ENCODE measurements at regions not wholly inside any gene's neighbourhood (a gene's known extent, or its start where the extent isn't known, plus 50 kb on each side); places are given as distances from the start of the nearest gene placed in this dataset.
"Not testable (repeated sequence)": the region's sequence is repeated elsewhere in the genome, so short reads cannot be mapped to it uniquely, and the experiment has no call there.

DNA sequence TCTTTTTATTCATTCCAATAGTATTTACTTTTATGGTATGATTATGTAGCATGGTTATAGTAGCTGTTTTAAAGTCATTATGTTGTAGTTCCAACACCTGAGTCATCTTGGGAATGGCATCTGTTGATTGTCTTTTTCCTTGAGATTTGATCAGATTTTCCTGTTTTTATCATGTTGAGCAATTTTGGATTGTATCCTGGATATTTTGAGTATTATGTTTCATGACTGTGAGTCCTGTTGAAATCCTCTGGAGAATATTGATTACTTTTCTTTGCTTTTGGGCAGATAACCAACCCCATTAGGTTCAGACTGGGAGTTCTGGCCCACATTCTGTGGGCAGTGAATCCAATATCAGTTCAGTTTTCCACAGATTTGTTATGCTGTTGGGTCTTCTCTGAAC is 163.2 kb upstream of the SPRED2 start:
- H3K4me3 Mint-ChIP-seq: no peak overlapping the region

DNA sequence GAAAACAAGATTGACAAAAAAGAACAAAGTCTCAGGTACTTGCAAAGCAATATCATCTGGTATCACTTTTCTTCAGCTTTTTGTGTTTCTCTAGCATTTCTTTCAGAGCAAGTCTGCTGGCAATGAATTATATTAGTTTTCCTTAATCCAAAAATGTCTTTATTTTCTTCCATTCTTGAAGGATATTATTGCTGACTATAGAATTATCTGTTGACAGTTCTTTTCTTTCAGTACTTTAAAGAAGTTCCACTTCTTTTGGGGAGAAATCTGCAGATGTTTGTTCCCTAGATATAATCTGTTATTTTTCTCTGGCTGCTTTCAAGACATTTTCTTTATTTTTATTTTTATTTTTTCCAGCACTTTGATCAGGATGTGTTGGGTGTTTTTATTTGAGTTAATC is 161.8 kb upstream of the SPRED2 start:
- Mint-ChIP-seq H3K4me3 (no peak overlapping the region), H3K36me3 (no peaks in the 10 kb centered on the region), H3K9me3 (no peaks in the 10 kb centered on the region), H3K27ac (no peak overlapping the region), H3K4me1 (no peaks in the 10 kb centered on the region), H3K27me3 (peaks cover 34% of the 10 kb centered on the region)
- CTCF ChIA-PET: no interaction called here
- no peak for DNase-seq

More for the DNA sequence above, 163.2 kb upstream of the SPRED2 start:
- Mint-ChIP-seq H3K4me1 (no peaks in the 10 kb centered on the region), H3K27me3 (peaks cover 33% of the 10 kb centered on the region), H3K27ac (no peak overlapping the region), H3K36me3 (no peaks in the 10 kb centered on the region), H3K9me3 (no peaks in the 10 kb centered on the region)
- no peak for DNase-seq
- CTCF ChIA-PET: no interaction called here

DNA sequence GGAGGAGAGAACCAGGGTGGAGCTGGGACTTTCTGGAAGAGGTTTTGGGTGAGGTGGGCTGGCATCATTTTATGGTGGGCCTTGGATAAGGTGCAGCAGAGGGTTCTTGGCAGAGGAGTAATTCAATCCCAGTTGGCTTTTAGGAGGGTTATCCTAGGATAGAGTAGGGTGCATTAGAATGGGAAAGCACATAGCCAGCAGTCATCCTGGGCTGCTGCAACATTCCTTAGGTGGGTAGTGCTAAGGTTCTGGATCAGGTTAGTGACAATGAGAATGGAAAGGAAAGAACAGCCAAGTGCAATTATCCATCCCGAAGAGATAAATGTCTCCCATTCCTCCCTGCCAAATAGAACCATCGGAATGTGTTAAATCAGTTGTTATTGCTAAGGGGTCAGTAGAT is 157.3 kb upstream of the SPRED2 start:
- Mint-ChIP-seq H3K27ac (no peak overlapping the region), H3K27me3 (peaks cover 20% of the 10 kb centered on the region), H3K4me1 (no peaks in the 10 kb centered on the region), H3K9me3 (no peaks in the 10 kb centered on the region), H3K4me3 (no peak overlapping the region), H3K36me3 (no peaks in the 10 kb centered on the region)
- DNase-seq: no peak
- CTCF ChIA-PET: no interaction called here

DNA sequence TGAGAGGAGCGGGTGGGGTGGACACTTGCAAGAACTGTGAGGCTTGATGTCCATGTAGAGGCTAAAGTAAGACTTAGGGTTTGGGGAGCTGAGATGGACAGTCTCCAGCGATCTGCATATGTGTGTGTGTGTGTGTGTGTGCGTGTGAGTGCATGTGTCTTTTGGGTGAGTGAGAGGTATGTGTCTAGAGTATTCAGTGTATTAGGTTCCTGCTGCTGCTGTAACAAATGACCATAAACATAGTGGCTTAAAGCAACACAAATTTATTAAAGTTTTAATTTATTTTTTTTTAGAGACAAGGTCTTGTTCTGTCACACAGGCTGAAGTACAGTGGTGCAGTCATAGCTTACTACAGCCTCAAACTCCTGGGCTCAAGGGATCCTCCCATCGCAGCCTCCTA is 155.4 kb upstream of the SPRED2 start:
- no peak overlapping the region for H3K4me3 Mint-ChIP-seq
- H3K9me3 Mint-ChIP-seq: no peaks in the 10 kb centered on the region
- DNase-seq: no peak
- no peaks in the 10 kb centered on the region for H3K4me1 Mint-ChIP-seq
- no peak overlapping the region for H3K27ac Mint-ChIP-seq
- H3K27me3 Mint-ChIP-seq: peaks cover 17% of the 10 kb centered on the region
- H3K36me3 Mint-ChIP-seq: no peaks in the 10 kb centered on the region
- CTCF ChIA-PET: no interaction called here

DNA sequence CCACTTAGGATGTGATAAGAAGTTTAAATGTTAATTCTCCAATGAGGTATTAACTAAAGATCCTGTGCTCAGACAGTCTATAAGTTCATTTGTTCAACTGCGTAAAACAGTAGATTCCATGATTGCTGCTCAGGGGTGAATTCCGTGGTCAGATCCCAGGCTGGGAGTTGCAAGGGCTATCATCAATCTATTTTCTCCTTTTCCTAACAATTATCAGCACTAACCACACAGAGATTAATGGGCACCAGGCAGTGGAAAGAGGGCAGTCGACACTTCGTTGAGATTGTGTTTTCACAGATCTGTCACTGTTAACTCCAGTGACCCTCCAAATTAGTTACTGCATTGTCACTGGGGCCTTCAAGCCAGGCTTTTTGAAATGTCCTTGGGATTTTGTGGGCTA is 154.1 kb upstream of the SPRED2 start:
- H3K36me3 Mint-ChIP-seq: no peaks in the 10 kb centered on the region
- DNase-seq: no peak
- H3K27ac Mint-ChIP-seq: no peak overlapping the region

DNA sequence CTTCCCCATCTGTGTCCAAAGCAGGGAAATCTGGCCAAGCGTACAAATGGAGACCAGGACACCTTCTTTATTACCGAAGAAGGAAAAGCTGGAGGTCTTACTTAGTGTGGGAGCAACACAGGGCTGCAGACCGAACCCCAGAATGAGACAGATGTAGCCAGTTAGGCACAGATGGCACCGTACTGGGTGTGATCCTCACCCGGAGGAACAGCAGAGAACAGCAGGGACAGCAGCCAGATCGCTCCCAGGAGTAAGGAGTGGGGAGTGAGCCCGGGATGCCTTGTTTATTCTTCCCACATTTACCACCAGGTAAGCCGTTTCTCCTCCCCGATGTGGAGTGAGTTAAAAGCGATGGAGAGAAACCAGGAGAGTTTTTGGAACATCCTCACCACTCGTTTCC is 150.7 kb upstream of the SPRED2 start:
- CTCF ChIA-PET: no interaction called here
- no peaks in the 10 kb centered on the region for H3K4me1 Mint-ChIP-seq
- no peak for DNase-seq
- peaks cover 31% of the 10 kb centered on the region for H3K27me3 Mint-ChIP-seq
- no peaks in the 10 kb centered on the region for H3K36me3 Mint-ChIP-seq
- H3K4me3 Mint-ChIP-seq: no peak overlapping the region
- no peak overlapping the region for H3K27ac Mint-ChIP-seq
- H3K9me3 Mint-ChIP-seq: no peaks in the 10 kb centered on the region

More for the DNA sequence above, 154.1 kb upstream of the SPRED2 start:
- Mint-ChIP-seq H3K9me3 (no peaks in the 10 kb centered on the region), H3K4me3 (no peak overlapping the region), H3K27me3 (peaks cover 21% of the 10 kb centered on the region), H3K4me1 (no peaks in the 10 kb centered on the region)
- CTCF ChIA-PET: interaction anchor here (0.6 kb wide), 1 partner anchor 12 kb away, joined by 3 read pairs; no protein-coding TSS in a partner anchor

DNA sequence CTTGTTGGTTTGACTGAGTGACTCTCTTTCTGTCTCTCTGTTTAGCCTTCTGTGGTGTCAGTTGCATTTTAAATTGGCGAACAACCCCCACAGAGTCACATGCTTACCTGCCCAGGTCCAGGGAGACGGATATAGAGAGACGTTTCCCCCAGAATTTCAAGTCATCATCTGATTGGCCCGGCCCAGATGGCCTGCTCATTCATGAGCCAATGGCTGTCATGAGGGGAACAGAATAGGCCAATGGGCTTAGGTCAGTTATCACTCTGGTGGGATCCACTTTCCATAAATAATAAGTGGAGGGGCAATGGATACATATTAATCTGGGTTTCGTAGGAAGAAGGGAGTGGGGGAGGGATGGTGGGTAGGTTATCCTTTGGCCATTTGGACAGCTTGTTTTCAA is 150.0 kb upstream of the SPRED2 start:
- no peak for DNase-seq
- Mint-ChIP-seq H3K4me1 (no peaks in the 10 kb centered on the region), H3K4me3 (no peak overlapping the region), H3K27me3 (peaks cover 31% of the 10 kb centered on the region), H3K27ac (no peak overlapping the region), H3K36me3 (no peaks in the 10 kb centered on the region), H3K9me3 (no peaks in the 10 kb centered on the region)
- CTCF ChIA-PET: no interaction called here

DNA sequence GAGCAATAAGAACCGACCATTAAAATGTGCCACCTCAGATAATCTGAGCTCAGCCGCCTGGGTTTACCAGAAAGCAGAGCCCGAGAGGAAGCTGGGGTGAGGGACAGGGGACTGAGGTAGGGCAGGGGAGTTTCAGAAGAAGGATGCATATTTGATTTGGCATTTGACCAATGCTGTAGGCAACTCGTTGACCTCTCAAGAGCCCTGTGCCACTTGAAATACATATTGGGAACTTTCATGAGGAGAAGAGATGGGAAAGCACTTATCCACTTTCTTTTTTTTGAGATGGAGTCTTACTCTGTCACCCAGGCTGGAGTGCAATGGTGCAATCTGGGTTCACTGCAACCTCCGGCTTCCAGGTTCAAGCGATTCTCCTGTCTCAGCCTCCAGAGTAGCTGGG is 148.4 kb upstream of the SPRED2 start:
- Mint-ChIP-seq H3K9me3 (no peaks in the 10 kb centered on the region), H3K36me3 (no peaks in the 10 kb centered on the region), H3K27me3 (peaks cover 37% of the 10 kb centered on the region), H3K27ac (no peak overlapping the region), H3K4me1 (no peaks in the 10 kb centered on the region), H3K4me3 (no peak overlapping the region)
- CTCF ChIA-PET: no interaction called here
- no peak for DNase-seq

DNA sequence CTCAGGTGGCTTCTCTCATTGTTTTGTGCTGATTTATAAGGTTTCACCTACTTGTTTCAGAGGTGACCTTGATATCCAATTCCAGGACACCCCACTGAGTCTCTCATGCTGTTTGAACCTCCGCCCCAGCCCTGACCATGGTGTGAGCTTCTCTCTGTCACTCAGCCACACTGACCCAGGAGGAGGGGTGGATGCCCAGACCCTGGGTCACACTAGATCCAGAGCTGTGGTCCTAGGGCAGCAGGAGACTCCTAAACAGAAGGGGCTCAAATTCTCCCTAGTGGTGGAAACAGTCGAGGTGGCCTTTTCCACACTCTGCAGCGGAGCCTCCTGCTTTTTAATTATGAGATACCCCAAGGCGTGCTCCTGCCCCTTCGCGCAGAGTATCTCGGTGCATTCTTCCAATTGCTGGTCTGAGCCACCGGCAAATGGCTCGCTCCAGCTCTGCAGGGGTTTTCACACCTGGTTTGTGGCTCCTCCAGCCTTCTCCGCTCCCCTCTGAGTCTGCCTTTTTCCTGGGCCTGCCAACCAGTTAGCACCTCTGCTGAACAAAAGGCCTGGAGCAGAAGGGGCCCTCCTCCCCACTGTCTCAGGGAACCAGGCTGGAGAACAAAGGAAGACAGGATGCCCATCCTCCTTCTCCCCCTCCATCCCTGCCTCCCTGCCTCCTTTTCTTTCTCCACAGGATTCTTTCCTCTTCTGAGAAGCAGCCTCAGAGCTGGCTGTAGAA is 147.3 kb upstream of the SPRED2 start:
- CTCF ChIA-PET: no interaction called here
- peaks cover 41% of the 10 kb centered on the region for H3K27me3 Mint-ChIP-seq
- H3K9me3 Mint-ChIP-seq: no peaks in the 10 kb centered on the region
- no peak overlapping the region for H3K27ac Mint-ChIP-seq
- no peaks in the 10 kb centered on the region for H3K36me3 Mint-ChIP-seq
- no peaks in the 10 kb centered on the region for H3K4me1 Mint-ChIP-seq
- DNase-seq: no peak
- H3K4me3 Mint-ChIP-seq: no peak overlapping the region

DNA sequence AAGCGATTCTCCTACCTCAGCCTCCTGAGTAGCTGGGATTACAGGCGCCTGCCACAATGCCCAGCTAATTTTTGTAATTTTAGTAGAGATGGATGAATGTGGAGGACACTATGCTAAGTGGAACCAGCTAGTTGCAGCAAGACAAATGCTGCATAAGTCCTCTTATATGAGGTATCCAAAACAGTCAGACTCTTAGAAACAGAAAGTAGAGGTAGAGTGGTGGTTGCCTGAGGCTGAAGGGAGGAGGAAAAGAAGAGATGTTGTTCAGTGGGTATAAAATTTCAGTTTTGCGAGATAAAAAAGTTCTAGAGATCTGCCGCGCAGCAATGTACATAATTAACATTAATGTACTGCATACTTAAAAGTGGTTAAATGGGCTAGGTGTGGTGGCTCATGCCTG is 145.3 kb upstream of the SPRED2 start:
- H3K4me3 Mint-ChIP-seq: no peak overlapping the region
- H3K36me3 Mint-ChIP-seq: no peaks in the 10 kb centered on the region
- H3K27me3 Mint-ChIP-seq: peaks cover 45% of the 10 kb centered on the region
- H3K4me1 Mint-ChIP-seq: peaks cover 3% of the 10 kb centered on the region
- CTCF ChIA-PET: no interaction called here
- DNase-seq: no peak
- no peaks in the 10 kb centered on the region for H3K9me3 Mint-ChIP-seq
- H3K27ac Mint-ChIP-seq: no peak overlapping the region

DNA sequence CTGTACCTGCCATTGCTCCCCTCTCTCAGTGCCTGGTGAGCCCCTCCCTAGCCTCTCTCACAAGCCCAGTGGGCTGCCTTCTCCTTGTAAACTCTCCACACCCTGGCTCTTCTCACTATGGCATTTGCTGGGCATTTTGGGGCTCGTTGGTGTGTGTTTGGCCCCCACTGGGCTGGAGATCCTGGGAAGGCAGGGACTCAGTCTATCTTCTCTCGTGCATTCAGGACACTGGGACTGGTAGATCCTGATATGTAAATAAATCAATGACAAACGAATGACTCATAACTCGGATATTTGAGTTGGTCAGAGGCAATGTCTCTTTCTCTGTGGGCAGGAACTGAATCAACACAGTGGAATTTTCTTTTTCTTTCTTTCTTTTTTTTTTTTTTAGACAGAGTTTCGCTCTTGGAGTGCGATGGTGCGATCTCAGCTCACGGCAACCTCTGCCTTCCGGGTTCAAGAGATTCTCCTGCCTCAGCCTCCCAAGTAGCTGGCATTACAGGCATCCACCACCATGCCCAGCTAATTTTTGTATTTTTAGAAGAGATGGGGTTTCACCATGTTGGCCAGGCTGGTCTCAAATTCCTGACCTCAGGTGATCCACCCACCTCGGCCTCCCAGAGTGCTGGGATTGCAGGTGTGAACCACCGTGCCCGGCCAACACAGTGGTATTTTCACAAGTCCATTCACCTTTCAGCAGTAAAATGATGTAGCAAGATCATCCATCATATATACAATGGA is 144.6 kb upstream of the SPRED2 start:
- Mint-ChIP-seq H3K4me3 (no peak overlapping the region), H3K27ac (no peak overlapping the region), H3K36me3 (no peaks in the 10 kb centered on the region), H3K27me3 (peaks cover 41% of the 10 kb centered on the region), H3K9me3 (no peaks in the 10 kb centered on the region), H3K4me1 (peaks cover 3% of the 10 kb centered on the region)
- CTCF ChIA-PET: no interaction called here
- no peak for DNase-seq

DNA sequence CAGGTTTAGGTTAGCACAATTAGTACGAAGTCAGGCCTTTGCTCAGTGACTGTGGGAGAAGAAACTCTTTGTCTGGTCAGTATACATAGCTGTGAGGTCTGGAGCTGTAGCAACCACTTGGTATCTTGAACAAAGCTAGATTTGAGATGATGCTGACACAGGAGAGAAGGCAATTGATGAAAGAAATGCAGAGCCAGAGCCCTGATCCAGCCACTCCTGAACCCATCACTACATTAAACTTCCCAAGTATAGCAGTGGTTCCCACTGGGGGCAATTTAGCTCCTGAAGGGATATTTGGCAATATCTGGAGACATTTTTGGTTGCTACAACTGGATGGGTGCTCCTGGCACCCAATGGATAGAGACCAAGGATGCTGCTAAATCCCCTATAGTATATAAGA is 143.9 kb upstream of the SPRED2 start:
- Mint-ChIP-seq H3K36me3 (no peaks in the 10 kb centered on the region), H3K27me3 (peaks cover 34% of the 10 kb centered on the region), H3K9me3 (no peaks in the 10 kb centered on the region), H3K27ac (no peak overlapping the region), H3K4me1 (peaks cover 3% of the 10 kb centered on the region), H3K4me3 (no peak overlapping the region)
- no peak for DNase-seq
- CTCF ChIA-PET: interaction anchor here (1.3 kb wide), 1 partner anchor 10 kb away, joined by 4 read pairs; no protein-coding TSS in a partner anchor

DNA sequence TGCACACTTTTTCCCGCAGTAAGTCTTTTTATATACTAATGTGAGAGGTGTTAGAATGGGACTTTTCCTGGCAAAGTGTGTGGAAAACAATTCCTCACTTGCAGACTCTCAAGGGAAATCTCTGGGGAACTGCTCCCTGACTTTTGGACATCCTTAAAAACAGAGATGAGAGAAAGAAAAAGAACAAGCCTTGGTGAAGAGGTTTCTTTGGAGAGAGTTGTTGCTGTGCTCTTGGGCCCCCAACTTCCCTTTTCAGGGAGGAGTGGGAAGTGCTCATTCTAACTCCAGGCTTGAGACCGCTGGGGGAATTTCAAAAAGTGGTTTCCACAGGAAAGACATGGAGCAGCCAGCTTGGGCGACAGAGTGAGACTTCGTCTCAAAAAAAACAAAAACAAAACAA is 142.6 kb upstream of the SPRED2 start:
- Mint-ChIP-seq H3K4me1 (peaks cover 3% of the 10 kb centered on the region), H3K4me3 (no peak overlapping the region), H3K9me3 (no peaks in the 10 kb centered on the region), H3K27me3 (peaks cover 27% of the 10 kb centered on the region), H3K36me3 (no peaks in the 10 kb centered on the region), H3K27ac (no peak overlapping the region)
- CTCF ChIA-PET: interaction anchor here (0.7 to 1.2 kb wide), 2 partner anchors 11 to 296 kb away, joined by 3 read pairs; no protein-coding TSS in a partner anchor
- no peak for DNase-seq

DNA sequence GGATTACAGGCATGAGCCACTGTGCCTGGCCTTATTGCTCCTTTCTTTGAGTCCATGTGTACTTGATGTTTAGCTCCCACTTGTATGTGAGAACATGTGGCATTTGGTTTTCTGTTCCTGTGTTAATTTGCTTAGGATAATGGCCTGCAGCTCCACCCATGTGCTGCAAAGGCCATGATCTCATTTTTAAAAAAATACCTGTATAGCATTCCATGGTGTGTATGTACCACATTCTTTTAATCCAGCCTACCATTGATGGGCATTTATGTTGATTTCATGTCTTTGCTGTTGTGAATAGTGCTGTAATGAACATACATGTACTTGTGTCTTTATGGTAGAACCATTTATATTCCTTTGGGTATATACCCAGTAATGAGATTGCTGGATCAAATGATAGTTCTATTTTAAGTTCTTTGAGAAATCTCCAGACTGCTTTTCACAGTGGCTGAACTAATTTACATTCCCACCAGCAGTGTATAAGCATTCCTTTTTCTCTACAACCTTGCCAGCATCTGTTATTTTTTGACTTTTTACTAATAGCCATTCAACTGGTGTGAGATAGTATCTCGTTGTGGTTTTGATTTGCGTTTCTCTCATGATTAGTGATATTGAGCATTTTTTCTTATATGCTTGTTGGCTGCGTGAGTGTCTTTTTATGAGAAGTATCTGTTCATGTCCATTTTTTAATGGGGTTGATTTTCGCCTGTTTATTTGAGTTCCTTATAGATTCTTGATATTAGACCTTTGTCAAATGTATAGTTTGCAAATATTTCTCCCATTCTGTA is 136.4 kb upstream of the SPRED2 start:
- H3K27ac Mint-ChIP-seq, CTCF ChIA-PET, H3K4me3 Mint-ChIP-seq, DNase-seq, H3K9me3 Mint-ChIP-seq, H3K36me3 Mint-ChIP-seq: not testable (repeated sequence)
- H3K4me1 Mint-ChIP-seq: peaks cover 10% of the 10 kb centered on the region
- H3K27me3 Mint-ChIP-seq: peaks cover 33% of the 10 kb centered on the region

Measured in activated naive CD4-positive, alpha-beta T cell treated with anti-CD3 and anti-CD28 coated beads, Interleukin-2, amount 10 ng/mL, durations not matched to agents 7 days and 5 days (primary cell).